Upper lobe of right lung (tissue), 1 donor: ENCODE measurements at regions not wholly inside any gene's neighbourhood (a gene's known extent, or its start where the extent isn't known, plus 50 kb on each side); places are given as distances from the start of the nearest gene placed in this dataset.

ENCODE experiments used
- ATAC-seq: fragments of 200-7000 bp; cut with Tn5 transposase; one replicate; pipeline ENCODE4 v1.9.1; 2020; ENCODE audit warnings: mild to moderate bottlenecking, moderate library complexity
- DNase-seq: peaks from one replicate; pipeline ENCODE4 v3.0.0-alpha.2; 2020
- H3K27ac ChIP-seq: fragments of 200-600 bp; one replicate; pipeline ENCODE4 v1.8.0; 2022
- H3K27me3 ChIP-seq: fragments of 200-600 bp; one replicate; pipeline ENCODE4 v1.8.0; 2022; ENCODE audit warnings: mild to moderate bottlenecking
- H3K36me3 ChIP-seq: fragments of 200-600 bp; one replicate; pipeline ENCODE4 v1.8.0; 2022
- H3K4me1 ChIP-seq: fragments of 200-600 bp; one replicate; pipeline ENCODE4 v1.8.0; 2022
- H3K4me3 ChIP-seq: fragments of 200-600 bp; one replicate; pipeline ENCODE4 v1.8.0; 2022; ENCODE audit warnings: mild to moderate bottlenecking
- H3K9me3 ChIP-seq: fragments of 200-600 bp; one replicate; pipeline ENCODE4 v1.8.0; 2022
- intact Hi-C: fragments of 100-400 bp; cut with DNase I; formaldehyde crosslinking; loops from one replicate; pipeline ENCODE4 v1.11.0; 2022
- TF ChIP-seq, protein P1 (sequence below): fragments of 200-600 bp; IDR thresholded peaks from one replicate; pipeline ENCODE4 v1.8.0; 2022; ENCODE audit warnings: antibody characterized with exemption
- donor health status: DM: no; HTN: yes; CAD: no; lungs with severe emphysema.

DNA sequence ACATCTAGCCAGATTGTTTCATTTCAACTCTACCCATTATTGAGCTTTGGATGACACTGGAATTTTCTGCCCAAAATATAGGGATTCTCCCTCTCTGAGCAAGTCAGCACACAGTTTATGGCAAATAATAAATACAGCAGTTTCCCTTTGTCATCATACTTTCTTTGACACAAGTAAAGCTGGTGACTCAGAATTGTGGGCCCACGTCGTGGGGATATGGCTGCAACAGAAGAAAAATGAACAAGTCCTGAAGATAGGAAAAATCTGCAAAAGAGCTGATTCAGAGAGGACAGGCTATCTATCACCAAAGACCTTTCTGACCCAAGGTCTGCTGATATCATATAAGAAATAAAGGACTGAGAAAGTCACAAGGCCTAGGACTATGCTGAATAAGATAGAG lies 236.3 kb upstream of the ZC3H12C start:
- H3K27ac ChIP-seq = no peak overlapping the region
- no peaks in the 10 kb centered on the region for H3K27me3 ChIP-seq
- no peaks in the 10 kb centered on the region for H3K36me3 ChIP-seq
- H3K4me1 ChIP-seq = no peaks in the 10 kb centered on the region
- no peak overlapping the region for H3K4me3 ChIP-seq
- no peaks in the 10 kb centered on the region for H3K9me3 ChIP-seq
- no peak for DNase-seq
- ATAC-seq = no peak
- TF ChIP-seq, protein P1, sequence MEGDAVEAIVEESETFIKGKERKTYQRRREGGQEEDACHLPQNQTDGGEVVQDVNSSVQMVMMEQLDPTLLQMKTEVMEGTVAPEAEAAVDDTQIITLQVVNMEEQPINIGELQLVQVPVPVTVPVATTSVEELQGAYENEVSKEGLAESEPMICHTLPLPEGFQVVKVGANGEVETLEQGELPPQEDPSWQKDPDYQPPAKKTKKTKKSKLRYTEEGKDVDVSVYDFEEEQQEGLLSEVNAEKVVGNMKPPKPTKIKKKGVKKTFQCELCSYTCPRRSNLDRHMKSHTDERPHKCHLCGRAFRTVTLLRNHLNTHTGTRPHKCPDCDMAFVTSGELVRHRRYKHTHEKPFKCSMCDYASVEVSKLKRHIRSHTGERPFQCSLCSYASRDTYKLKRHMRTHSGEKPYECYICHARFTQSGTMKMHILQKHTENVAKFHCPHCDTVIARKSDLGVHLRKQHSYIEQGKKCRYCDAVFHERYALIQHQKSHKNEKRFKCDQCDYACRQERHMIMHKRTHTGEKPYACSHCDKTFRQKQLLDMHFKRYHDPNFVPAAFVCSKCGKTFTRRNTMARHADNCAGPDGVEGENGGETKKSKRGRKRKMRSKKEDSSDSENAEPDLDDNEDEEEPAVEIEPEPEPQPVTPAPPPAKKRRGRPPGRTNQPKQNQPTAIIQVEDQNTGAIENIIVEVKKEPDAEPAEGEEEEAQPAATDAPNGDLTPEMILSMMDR = no peak
- intact Hi-C loops = no loop called here

DNA sequence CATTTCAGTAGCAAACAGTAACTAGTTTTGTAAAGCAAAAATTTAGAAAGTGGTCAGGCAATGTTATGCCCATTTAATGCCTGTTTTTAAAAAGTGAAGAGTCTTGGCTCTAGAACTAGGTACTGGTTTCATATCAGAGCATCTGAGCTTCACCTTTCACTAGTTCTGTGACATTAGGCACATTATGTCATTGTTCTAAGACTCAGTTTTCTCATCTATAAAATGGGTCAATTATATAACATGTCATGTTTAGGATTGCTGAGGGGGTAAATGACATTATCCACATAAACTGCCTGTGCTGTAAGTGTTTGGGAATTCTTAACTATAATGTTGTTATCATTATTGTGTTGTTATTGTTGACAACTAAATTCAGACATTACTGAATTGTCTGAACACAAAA lies 235.6 kb upstream of the ZC3H12C start:
- ATAC-seq = no peak
- Histone ChIP-seq H3K4me3 (no peak overlapping the region), H3K27me3 (no peaks in the 10 kb centered on the region), H3K27ac (no peak overlapping the region), H3K9me3 (no peaks in the 10 kb centered on the region), H3K36me3 (no peaks in the 10 kb centered on the region), H3K4me1 (no peaks in the 10 kb centered on the region)
- TF ChIP-seq, protein P1 = no peak
- DNase-seq = no peak
- intact Hi-C loops = no loop called here

DNA sequence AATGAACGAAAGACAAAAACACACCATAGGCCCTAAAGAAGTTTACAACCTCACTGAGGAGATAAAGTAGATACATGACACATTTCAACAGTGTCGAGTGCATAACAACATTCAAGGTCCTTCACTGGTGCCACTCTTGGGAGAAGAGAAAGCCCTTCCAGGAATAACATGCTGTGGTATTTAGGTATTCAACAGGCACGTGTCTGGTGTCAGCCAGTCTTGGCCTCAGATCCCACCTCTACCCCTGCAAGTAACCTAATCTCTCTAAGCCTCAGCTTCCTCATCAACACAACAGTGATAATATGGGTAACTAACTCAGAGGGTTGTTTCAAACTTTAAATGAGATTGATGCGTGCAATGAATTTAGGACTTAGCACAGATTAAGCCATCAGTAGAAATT lies 235.0 kb upstream of the ZC3H12C start:
- TF ChIP-seq, protein P1 = no peak
- DNase-seq = no peak

DNA sequence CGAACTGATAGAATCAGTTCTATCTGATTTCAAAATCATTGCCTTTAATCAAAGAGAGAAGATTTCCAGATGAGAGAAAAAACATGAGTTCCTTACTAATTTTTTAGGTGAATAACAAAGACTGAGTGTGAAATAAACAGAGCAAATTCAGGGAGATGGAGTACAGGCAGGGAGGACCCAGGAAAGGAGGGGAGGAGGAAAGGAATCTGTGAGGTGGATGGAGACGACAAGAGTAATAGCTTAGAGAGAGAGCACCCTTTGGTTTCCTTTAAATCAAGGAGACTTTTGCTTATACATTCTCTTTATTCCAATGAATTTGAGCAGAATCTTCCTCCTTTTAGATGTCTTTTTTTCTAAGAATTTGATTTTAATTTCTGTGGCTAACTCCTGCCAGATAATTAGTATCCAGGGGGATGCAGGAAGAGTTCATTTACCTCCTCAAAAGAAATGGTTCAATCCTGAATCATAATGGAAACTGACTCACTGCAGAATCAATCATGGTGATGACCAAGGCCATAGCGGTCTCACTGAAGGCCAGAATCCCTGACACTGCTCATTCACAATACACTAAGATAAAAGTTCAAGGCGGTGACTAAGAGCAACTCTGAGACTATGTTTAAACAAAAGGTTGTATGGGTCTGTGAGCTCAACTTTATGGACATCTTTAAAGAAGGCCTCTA lies 234.0 kb upstream of the ZC3H12C start:
- H3K4me1 ChIP-seq = no peaks in the 10 kb centered on the region
- H3K36me3 ChIP-seq = no peaks in the 10 kb centered on the region
- H3K27ac ChIP-seq = no peak overlapping the region
- intact Hi-C loops = no loop called here
- H3K4me3 ChIP-seq = no peak overlapping the region
- DNase-seq (no peak), ATAC-seq (no peak)
- TF ChIP-seq, protein P1 = no peak
- H3K27me3 ChIP-seq = no peaks in the 10 kb centered on the region
- no peaks in the 10 kb centered on the region for H3K9me3 ChIP-seq

More for the DNA sequence above, 235.0 kb upstream of the ZC3H12C start:
- H3K4me1 ChIP-seq = no peaks in the 10 kb centered on the region
- H3K27me3 ChIP-seq = no peaks in the 10 kb centered on the region
- intact Hi-C loops = no loop called here
- H3K36me3 ChIP-seq = no peaks in the 10 kb centered on the region
- no peak overlapping the region for H3K27ac ChIP-seq
- no peak overlapping the region for H3K4me3 ChIP-seq
- H3K9me3 ChIP-seq = no peaks in the 10 kb centered on the region
- ATAC-seq = no peak

DNA sequence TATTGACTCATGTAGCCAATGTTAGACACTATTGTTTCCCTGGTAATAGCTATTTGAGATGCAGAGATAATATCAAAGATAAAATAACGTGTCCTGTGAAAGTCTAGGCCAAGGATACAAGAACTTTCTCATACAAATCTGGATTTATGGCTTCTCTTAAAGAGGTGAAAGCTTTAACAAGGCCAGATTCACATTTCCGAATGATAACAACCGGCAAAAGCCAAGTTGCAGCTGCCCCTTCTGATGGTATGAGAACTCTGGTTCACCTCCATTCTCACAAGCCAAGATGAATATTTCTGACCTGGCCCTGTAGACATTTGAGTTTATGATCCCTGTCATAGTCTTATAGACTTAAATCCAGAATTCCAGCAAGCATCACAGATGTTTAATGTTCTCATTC lies 230.4 kb upstream of the ZC3H12C start:
- Histone ChIP-seq H3K4me1 (no peaks in the 10 kb centered on the region), H3K27me3 (no peaks in the 10 kb centered on the region), H3K9me3 (no peaks in the 10 kb centered on the region), H3K27ac (no peak overlapping the region), H3K36me3 (no peaks in the 10 kb centered on the region), H3K4me3 (no peak overlapping the region)
- no peak for ATAC-seq
- TF ChIP-seq, protein P1 = no peak
- intact Hi-C loops = no loop called here
- DNase-seq = no peak
